Amniotic stem cell (primary cell): ENCODE measurements at regions not wholly inside any gene's neighbourhood (a gene's known extent, or its start where the extent isn't known, plus 50 kb on each side); places are given as distances from the start of the nearest gene placed in this dataset.
"Not testable (repeated sequence)": the region's sequence is repeated elsewhere in the genome, so short reads cannot be mapped to it uniquely, and the experiment has no call there.

ENCODE experiments used
- DNase-seq: peaks from one replicate; lab custom pipeline; 2025; lab: John Stamatoyannopoulos, UW

- DNase-seq: no peak
These were observed 83.3 kb upstream of the RALGAPA2 start for GRCh38 chr20:20795721-20796120.

GRCh38 chr20:20795119-20795518 lies 82.7 kb upstream of the RALGAPA2 start:
- DNase-seq: no peak

- DNase-seq: no peak
These were observed 81.1 kb upstream of the RALGAPA2 start for GRCh38 chr20:20793591-20793990.

GRCh38 chr20:20791664-20792568 lies 79.5 kb upstream of the RALGAPA2 start:
- no peak for DNase-seq

- DNase-seq: no peak
These were observed 75.9 kb upstream of the RALGAPA2 start for GRCh38 chr20:20788308-20788707.

- no peak for DNase-seq
These were observed 74.0 kb upstream of the RALGAPA2 start for GRCh38 chr20:20786428-20786827.

- no peak for DNase-seq
These were observed 72.8 kb upstream of the RALGAPA2 start for GRCh38 chr20:20785226-20785625.

- not testable (repeated sequence) for DNase-seq
These were observed 72.0 kb upstream of the RALGAPA2 start for GRCh38 chr20:20784450-20784849.

GRCh38 chr20:20783450-20783849 lies 71.0 kb upstream of the RALGAPA2 start:
- DNase-seq: no peak

GRCh38 chr20:20782755-20783154 lies 70.3 kb upstream of the RALGAPA2 start:
- no peak for DNase-seq

GRCh38 chr20:20782231-20782630 lies 69.8 kb upstream of the RALGAPA2 start:
- no peak for DNase-seq

- no peak for DNase-seq
These were observed 68.6 kb upstream of the RALGAPA2 start for GRCh38 chr20:20781029-20781428.

GRCh38 chr20:20780127-20780824 lies 67.8 kb upstream of the RALGAPA2 start:
- DNase-seq: no peak

- no peak for DNase-seq
These were observed 66.2 kb upstream of the RALGAPA2 start for GRCh38 chr20:20778676-20779075.

GRCh38 chr20:20772497-20773085 lies 60.1 kb upstream of the RALGAPA2 start:
- DNase-seq: no peak

- no peak for DNase-seq
These were observed 55.9 kb upstream of the RALGAPA2 start for GRCh38 chr20:20768202-20768815.

- no peak for DNase-seq
These were observed 53.4 kb upstream of the RALGAPA2 start for GRCh38 chr20:20765696-20766365.

- no peak for DNase-seq
These were observed 51.2 kb upstream of the RALGAPA2 start for GRCh38 chr20:20763650-20764049.
